ENCODE measurements at regions not wholly inside any gene's neighbourhood (a gene's known extent, or its start where the extent isn't known, plus 50 kb on each side); places are given as distances from the start of the nearest gene placed in this dataset.
"Not testable (repeated sequence)": the region's sequence is repeated elsewhere in the genome, so short reads cannot be mapped to it uniquely, and the experiment has no call there.

DNA sequence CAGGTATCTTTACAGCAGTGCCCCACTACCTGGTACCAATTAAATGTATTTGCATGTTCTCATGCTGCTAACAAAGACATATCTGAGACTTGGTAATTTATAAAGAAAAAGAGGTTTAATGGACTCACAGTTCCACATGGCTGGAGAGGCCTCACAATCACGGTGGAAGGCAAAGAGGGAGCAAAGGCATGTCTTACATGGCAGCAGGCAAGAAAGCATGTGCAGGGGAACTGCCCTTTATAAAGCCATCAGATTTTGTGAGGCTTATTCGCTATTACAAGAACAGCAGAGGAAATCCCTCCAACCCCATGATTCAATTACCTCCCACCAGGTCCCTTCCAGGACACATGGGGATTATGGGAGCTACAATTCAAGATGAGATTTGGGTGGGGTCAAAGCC lies 512.1 kb upstream of the ADGRB3 start:
- CTCF ChIA-PET (ENCODE audit: low intra/inter-chr PET ratio); H3K27me3 ChIP-seq (ENCODE audit: control insufficient read depth in 2 of 2, insufficient read depth in 2 of 2, low read length in 2 of 2); H2AFZ ChIP-seq (ENCODE audit: low read depth, low read length); H3K27ac ChIP-seq (ENCODE audit: extremely low read depth, low read depth, low read length); DNase-seq (ENCODE audit: extremely low read depth in 1 of 4, low spot score in 3 of 4); in situ Hi-C loops (cut with MboI); H3K9me1 ChIP-seq (ENCODE audit: control insufficient read depth, insufficient read depth, low read length); H3K4me2 ChIP-seq (ENCODE audit: insufficient read depth, low read length); H3K36me3 ChIP-seq (ENCODE audit: control insufficient read depth, insufficient read depth, low read length); intact Hi-C loops (cut with micrococcal nuclease); ATAC-seq; H3K79me2 ChIP-seq (ENCODE audit: control insufficient read depth, insufficient read depth, low read length); H3K4me3 ChIP-seq; H3K4me1 ChIP-seq (replicated peaks in 1 of 2; ENCODE audit: control insufficient read depth in 2 of 2, insufficient read depth in 2 of 2, low read length in 2 of 2); BruUV-seq (replicated peaks); POLR2A ChIA-PET; FAIRE-seq; H4K20me1 ChIP-seq (replicated peaks; ENCODE audit: control insufficient read depth, insufficient read depth, low read length); H3K9ac ChIP-seq (ENCODE audit: insufficient read depth in 1 of 2, low read depth in 2 of 2, low read length in 2 of 2): not testable (repeated sequence)
- H3K9me3 ChIP-seq (replicated peaks; ENCODE audit: control insufficient read depth, insufficient read depth, low read depth, low read length) = peaks cover 17% of the 10 kb centered on the region
- TF ChIP-seq ZNF431 (CRISPR knock-in tag; IDR thresholded peaks at IDR 0.05) = peak; percentile 98
- 25% methylated on average over 1 of the region's 2 CpGs for WGBS (ENCODE audit: insufficient coverage, low coverage, missing lambda C conversion rate)

GRCh38 chr6:68122032-68122431 lies 513.0 kb upstream of the ADGRB3 start:
- FAIRE-seq = no peak
- no peaks in the 10 kb centered on the region for H4K20me1 ChIP-seq (replicated peaks; ENCODE audit: control insufficient read depth, insufficient read depth, low read length)
- H3K4me2 ChIP-seq (ENCODE audit: insufficient read depth, low read length) = no peak overlapping the region
- BruUV-seq (replicated peaks) = no TSS peak
- POLR2A ChIA-PET = no interaction called here
- no peak for DNase-seq (ENCODE audit: extremely low read depth in 1 of 4, low spot score in 3 of 4)
- no peaks in the 10 kb centered on the region for H3K9me1 ChIP-seq (ENCODE audit: control insufficient read depth, insufficient read depth, low read length)
- CTCF ChIA-PET (ENCODE audit: low intra/inter-chr PET ratio) = no interaction called here
- H3K27ac ChIP-seq (ENCODE audit: extremely low read depth, low read depth, low read length) = no peak overlapping the region
- no peaks in the 10 kb centered on the region for H3K4me1 ChIP-seq (replicated peaks in 1 of 2; ENCODE audit: control insufficient read depth in 2 of 2, insufficient read depth in 2 of 2, low read length in 2 of 2)
- intact Hi-C loops (cut with micrococcal nuclease) (no loop called here), in situ Hi-C loops (cut with MboI) (no loop called here)
- no peak for ATAC-seq
- no peak overlapping the region for H2AFZ ChIP-seq (ENCODE audit: low read depth, low read length)
- WGBS (ENCODE audit: insufficient coverage, low coverage, missing lambda C conversion rate) = 34% methylated on average over 2 of the region's 2 CpGs
- H3K4me3 ChIP-seq = no peak overlapping the region
- no peaks in the 10 kb centered on the region for H3K79me2 ChIP-seq (ENCODE audit: control insufficient read depth, insufficient read depth, low read length)
- no peak overlapping the region for H3K9ac ChIP-seq (ENCODE audit: insufficient read depth in 1 of 2, low read depth in 2 of 2, low read length in 2 of 2)
- H3K9me3 ChIP-seq (replicated peaks; ENCODE audit: control insufficient read depth, insufficient read depth, low read depth, low read length) = peaks cover 18% of the 10 kb centered on the region
- H3K27me3 ChIP-seq (ENCODE audit: control insufficient read depth in 2 of 2, insufficient read depth in 2 of 2, low read length in 2 of 2) = no peaks in the 10 kb centered on the region
- no peaks in the 10 kb centered on the region for H3K36me3 ChIP-seq (ENCODE audit: control insufficient read depth, insufficient read depth, low read length)
- TF ChIP-seq PHTF2 (CRISPR knock-in tag; IDR thresholded peaks at IDR 0.05) (no peak), ZNF239 (CRISPR knock-in tag; IDR thresholded peaks at IDR 0.05) (no peak), CBX1 (IDR thresholded peaks at IDR 0.05; ENCODE audit: low read depth) (peak; percentile 63; the same call in 1 of the 2 replicates), CHAMP1 (IDR thresholded peaks at IDR 0.05) (peak; percentile 55; the same call in 1 of the 2 replicates), CBX5 (IDR thresholded peaks at IDR 0.05; ENCODE audit: borderline replicate concordance, low read depth) (peak; percentile 90), TRIM24 (IDR thresholded peaks at IDR 0.05) (peak in 1 of 2 experiments; percentile 54; a peak in 1 of 4 replicates), YY1 (IDR thresholded peaks at IDR 0.05; ENCODE audit: borderline replicate concordance in 1 of 3, control insufficient read depth in 1 of 3, extremely low read depth in 1 of 3, insufficient read depth in 3 of 3, insufficient read length in 1 of 3, insufficient replicate concordance in 2 of 3, low read depth in 1 of 3, low read length in 2 of 3) (peak in 1 of 3 experiments; percentile 16)
- TF ChIP-seq, protein P1, sequence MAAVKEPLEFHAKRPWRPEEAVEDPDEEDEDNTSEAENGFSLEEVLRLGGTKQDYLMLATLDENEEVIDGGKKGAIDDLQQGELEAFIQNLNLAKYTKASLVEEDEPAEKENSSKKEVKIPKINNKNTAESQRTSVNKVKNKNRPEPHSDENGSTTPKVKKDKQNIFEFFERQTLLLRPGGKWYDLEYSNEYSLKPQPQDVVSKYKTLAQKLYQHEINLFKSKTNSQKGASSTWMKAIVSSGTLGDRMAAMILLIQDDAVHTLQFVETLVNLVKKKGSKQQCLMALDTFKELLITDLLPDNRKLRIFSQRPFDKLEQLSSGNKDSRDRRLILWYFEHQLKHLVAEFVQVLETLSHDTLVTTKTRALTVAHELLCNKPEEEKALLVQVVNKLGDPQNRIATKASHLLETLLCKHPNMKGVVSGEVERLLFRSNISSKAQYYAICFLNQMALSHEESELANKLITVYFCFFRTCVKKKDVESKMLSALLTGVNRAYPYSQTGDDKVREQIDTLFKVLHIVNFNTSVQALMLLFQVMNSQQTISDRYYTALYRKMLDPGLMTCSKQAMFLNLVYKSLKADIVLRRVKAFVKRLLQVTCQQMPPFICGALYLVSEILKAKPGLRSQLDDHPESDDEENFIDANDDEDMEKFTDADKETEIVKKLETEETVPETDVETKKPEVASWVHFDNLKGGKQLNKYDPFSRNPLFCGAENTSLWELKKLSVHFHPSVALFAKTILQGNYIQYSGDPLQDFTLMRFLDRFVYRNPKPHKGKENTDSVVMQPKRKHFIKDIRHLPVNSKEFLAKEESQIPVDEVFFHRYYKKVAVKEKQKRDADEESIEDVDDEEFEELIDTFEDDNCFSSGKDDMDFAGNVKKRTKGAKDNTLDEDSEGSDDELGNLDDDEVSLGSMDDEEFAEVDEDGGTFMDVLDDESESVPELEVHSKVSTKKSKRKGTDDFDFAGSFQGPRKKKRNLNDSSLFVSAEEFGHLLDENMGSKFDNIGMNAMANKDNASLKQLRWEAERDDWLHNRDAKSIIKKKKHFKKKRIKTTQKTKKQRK (IDR thresholded peaks at IDR 0.05; ENCODE audit: borderline replicate concordance, low read depth, low read length) = peak; percentile 74

Measured in K562 (cell line).